ENCODE measurements at regions not wholly inside any gene's neighbourhood (a gene's known extent, or its start where the extent isn't known, plus 50 kb on each side); places are given as distances from the start of the nearest gene placed in this dataset.

- no peak for DNase-seq (ENCODE audit: low read depth in 2 of 2)
Observed at GRCh38 chr7:121450631-121451198, 54.6 kb upstream of the FAM3C start.

- DNase-seq (ENCODE audit: low read depth in 2 of 2) = no peak
Observed at GRCh38 chr7:121449735-121450240, 53.7 kb upstream of the FAM3C start.

- DNase-seq (ENCODE audit: low read depth in 2 of 2) = no peak
Observed at GRCh38 chr7:121449329-121449728, 53.2 kb upstream of the FAM3C start.

- DNase-seq (ENCODE audit: low read depth in 2 of 2) = no peak
Observed at GRCh38 chr7:121448429-121448828, 52.3 kb upstream of the FAM3C start.

GRCh38 chr7:121447911-121448300, 51.8 kb upstream of the FAM3C start:
- DNase-seq (ENCODE audit: low read depth in 2 of 2) = no peak

- DNase-seq (ENCODE audit: low read depth in 2 of 2) = no peak
Observed at GRCh38 chr7:121447243-121447910, 51.3 kb upstream of the FAM3C start.

GRCh38 chr7:121446526-121446925, 50.4 kb upstream of the FAM3C start:
- DNase-seq (ENCODE audit: low read depth in 2 of 2) = no peak

All from stimulated activated CD4-positive, alpha-beta T cell treated with anti-CD3 and anti-CD28 coated beads, Interleukin-1b, Interleukin-23, amount 100 ng/mL, for 1 hour (primary cell).